HCT116 (cell line): ENCODE measurements at regions not wholly inside any gene's neighbourhood (a gene's known extent, or its start where the extent isn't known, plus 50 kb on each side); places are given as distances from the start of the nearest gene placed in this dataset.
A peak's percentile ranks its signal among the peaks of the same experiment; 100 is the strongest.

ENCODE experiments used
- ATAC-seq: fragments of 200-7000 bp; cut with Tn5 transposase; 2 replicates; pipeline ENCODE4 v1.9.1; 2020; ENCODE audit warnings: mild to moderate bottlenecking, moderate library complexity
- BruUV-seq: library from RNA; stranded (reverse); fragments of 400-500 nt; replicated peaks from 2 replicates; lab custom pipeline; 2021; lab: Mats Ljungman, UMichigan
- CTCF ChIA-PET: fragments of 300-600 bp; sonication (Branson Sonifier 250); formaldehyde crosslinking; loops from one replicate; lab custom pipeline; 2021; ENCODE audit warnings: antibody characterized with exemption; lab: Charles Lee
- POLR2A ChIA-PET: fragments of 300-600, 350-600 bp; sonication (Branson Sonifier 250); formaldehyde crosslinking; loops from one replicate; lab custom pipeline; 2021; ENCODE audit warnings: antibody characterized with exemption; lab: Charles Lee
- RAD21 ChIA-PET, 2 experiments: fragments of 300-600 bp; sonication (Branson Sonifier 250); formaldehyde crosslinking; loops; one replicate each; lab custom pipeline; 2023; ENCODE audit warnings: low total read pairs in 2 of 2; ENCODE audit not compliant: uncharacterized antibody in 2 of 2, unreplicated experiment in 2 of 2, low non-redundant PET in 1 of 2; lab: Charles Lee
- DNase-seq: peaks from one replicate; pipeline ENCODE4 v3.0.0-alpha.2; 2010; ENCODE audit warnings: low read depth, low spot score
- H2AFZ ChIP-seq: fragments of 200-600 bp; shearing (Covaris generic), sonication (generic); 2 replicates; pipeline ENCODE4 v1.6.1; 2017; ENCODE audit warnings: low read depth, mixed run types, mixed read lengths, antibody characterized with exemption, low read length; ENCODE audit not compliant: poor library complexity, severe bottlenecking
- H3K27ac ChIP-seq: 2 replicates; pipeline ENCODE4 v1.5.1; 2012; ENCODE audit warnings: low read depth, low read length
- H3K27me3 ChIP-seq: fragments of 200-600 bp; sonication (generic); 2 replicates; pipeline ENCODE4 v1.6.1; 2016; ENCODE audit warnings: mixed run types, low read length, mixed read lengths; ENCODE audit not compliant: insufficient read depth
- H3K36me3 ChIP-seq, 2 experiments: fragments of 200-500 bp in 1 of 2; fragments of 200-600 bp in 1 of 2; sonication (Bioruptor generic) in 1 of 2; sonication (generic) in 1 of 2; 2 replicates each; pipeline versions ENCODE4 v1.5.1 to v1.6.1; 2014 to 2016; ENCODE audit warnings: low read length in 2 of 2, inconsistent platforms in 1 of 2, mixed read lengths in 1 of 2, mixed run types in 1 of 2; ENCODE audit not compliant: insufficient read depth in 2 of 2, control insufficient read depth in 1 of 2
- H3K4me1 ChIP-seq, 2 experiments: fragments of 200-600 bp in 1 of 2; sonication (generic) in 1 of 2; 2 replicates each; pipeline versions ENCODE4 v1.5.1 to v1.6.1; 2012 to 2017; ENCODE audit warnings: low read length in 2 of 2, inconsistent platforms in 1 of 2, mild to moderate bottlenecking in 1 of 2, mixed read lengths in 1 of 2, mixed run types in 1 of 2, moderate library complexity in 1 of 2; ENCODE audit not compliant: insufficient read depth in 2 of 2, control insufficient read depth in 1 of 2
- H3K4me2 ChIP-seq: fragments of 200-600 bp; sonication (generic); 2 replicates; pipeline ENCODE4 v1.6.1; 2017; ENCODE audit warnings: mixed run types, low read length, mixed read lengths
- H3K4me3 ChIP-seq, 2 experiments: fragments of 200-600 bp in 1 of 2; sonication (generic) in 1 of 2; replicated peaks in 1 of 2; 2 replicates each; pipeline ENCODE4 v1.5.1; 2011 to 2016; ENCODE audit warnings: low read length in 2 of 2, control low read depth in 1 of 2, low read depth in 1 of 2, mild to moderate bottlenecking in 1 of 2, mixed read lengths in 1 of 2, mixed run types in 1 of 2
- H3K79me2 ChIP-seq: fragments of 200-600 bp; sonication (generic); 2 replicates; pipeline ENCODE4 v1.6.1; 2017; ENCODE audit warnings: mild to moderate bottlenecking, mixed run types, low read length, moderate library complexity, mixed read lengths; ENCODE audit not compliant: insufficient read depth
- H3K9ac ChIP-seq: fragments of 200-600 bp; sonication (generic); 2 replicates; pipeline ENCODE4 v1.6.1; 2016; ENCODE audit warnings: low read length, mixed read lengths
- H3K9me2 ChIP-seq: fragments of 200-600 bp; sonication (generic), shearing (Covaris generic); 2 replicates; pipeline ENCODE4 v1.6.1; 2017; ENCODE audit warnings: mixed run types, mild to moderate bottlenecking, moderate library complexity; ENCODE audit not compliant: insufficient read depth
- H3K9me3 ChIP-seq, 2 experiments: fragments of 200-500 bp in 1 of 2; fragments of 200-600 bp in 1 of 2; sonication (Bioruptor generic) in 1 of 2; sonication (generic) in 1 of 2; 2 replicates each; pipeline ENCODE4 v1.6.1; 2014 to 2017; ENCODE audit warnings: low read length in 2 of 2, mixed read lengths in 2 of 2, inconsistent platforms in 1 of 2, low read depth in 1 of 2, mild to moderate bottlenecking in 1 of 2, mixed run types in 1 of 2, moderate library complexity in 1 of 2; ENCODE audit not compliant: control insufficient read depth in 1 of 2, insufficient read depth in 1 of 2
- H4K20me1 ChIP-seq: fragments of 200-600 bp; sonication (generic), shearing (Covaris generic); 2 replicates; pipeline ENCODE4 v1.6.1; 2017; ENCODE audit warnings: mixed run types, mild to moderate bottlenecking, moderate library complexity; ENCODE audit not compliant: insufficient read depth
- CTCF ChIP-seq, 3 experiments: fragments of 200-600 bp in 1 of 3; sonication (generic) in 1 of 3; IDR thresholded peaks in 2 of 3; conservative IDR thresholded peaks in 1 of 3; 2 replicates each; pipeline ENCODE4 v1.5.1; 2012 to 2017; ENCODE audit warnings: low read depth in 2 of 3, low read length in 2 of 3, antibody characterized with exemption in 1 of 3, borderline replicate concordance in 1 of 3, control low read depth in 1 of 3, mild to moderate bottlenecking in 1 of 3, mixed read lengths in 1 of 3, mixed run types in 1 of 3, moderate library complexity in 1 of 3; ENCODE audit not compliant: insufficient read depth in 1 of 3
- EZH2phosphoT487 ChIP-seq: fragments of 200-600 bp; IDR thresholded peaks from 2 replicates; pipeline ENCODE4 v1.6.1; 2018; ENCODE audit warnings: antibody characterized with exemption, borderline replicate concordance
- RAD21 ChIP-seq: IDR thresholded peaks from 2 replicates; pipeline ENCODE4 v1.6.1; 2012; ENCODE audit warnings: low read depth, mild to moderate bottlenecking
- YY1 ChIP-seq: IDR thresholded peaks from 2 replicates; pipeline ENCODE4 v1.6.1; 2011; ENCODE audit warnings: low read length, low read depth, moderate library complexity, mild to moderate bottlenecking; ENCODE audit not compliant: insufficient replicate concordance; ENCODE audit errors: extremely low read depth
- ZNF274 ChIP-seq: fragments of 200-500 bp; sonication (Bioruptor generic); IDR thresholded peaks from 2 replicates; pipeline ENCODE4 v1.6.1; 2014; ENCODE audit warnings: mild to moderate bottlenecking, low read depth, low read length, inconsistent platforms
- intact Hi-C: fragments of 100-400 bp; cut with micrococcal nuclease; formaldehyde crosslinking; loops from 2 replicates; pipeline ENCODE4 v1.10.0; 2022

GRCh38 chr14:53412819-53413675, 259.9 kb upstream of the DDHD1 start:
- H2AFZ ChIP-seq: no peak overlapping the region
- DNase-seq: no peak
- POLR2A ChIA-PET: no interaction called here

More at GRCh38 chr14:53412819-53413675, 259.9 kb upstream of the DDHD1 start:
- no peak overlapping the region for H3K4me3 ChIP-seq
- no peak overlapping the region for H3K9ac ChIP-seq
- H3K4me2 ChIP-seq: no peak overlapping the region
- no peaks in the 10 kb centered on the region for H3K27me3 ChIP-seq
- H3K4me1 ChIP-seq: peaks cover 7 to 20% of the 10 kb centered on the region in 2 experiments
- no peaks in the 10 kb centered on the region for H4K20me1 ChIP-seq
- intact Hi-C loops: loop anchor here (5.0 kb wide), 1 partner anchor 934 kb away; no protein-coding TSS in a partner anchor
- H3K36me3 ChIP-seq: no peaks in the 10 kb centered on the region
- H3K9me2 ChIP-seq: no peaks in the 10 kb centered on the region
- CTCF ChIA-PET: interaction anchor here (0.8 to 1.8 kb wide), 3 partner anchors 12 to 935 kb away, joined by 3 to 11 read pairs (median 3); no protein-coding TSS in a partner anchor
- RAD21 ChIA-PET: no interaction called here
- H3K79me2 ChIP-seq: no peaks in the 10 kb centered on the region
- H3K27ac ChIP-seq: no peak overlapping the region
- BruUV-seq: no TSS peak
- no peaks in the 10 kb centered on the region; a peak in 1 of 4 replicates for H3K9me3 ChIP-seq
- peak; percentile 91 for ATAC-seq
- no peak for TF ChIP-seq YY1
- TF ChIP-seq RAD21: peak; percentile 40; the same call in 1 of the 2 replicates
- peak in 2 of 3 experiments; percentile 63 to 66; a peak in 4 of 6 replicates for TF ChIP-seq CTCF (IDR thresholded peaks at IDR 0.05 in 2 of 3, conservative IDR thresholded peaks at IDR 0.05 in 1 of 3; ENCODE audit: borderline replicate concordance in 1 of 3, insufficient read depth in 1 of 3, low read depth in 2 of 3, low read length in 2 of 3)
- no peak for TF ChIP-seq EZH2phosphoT487
- TF ChIP-seq ZNF274: no peak
